CD8-positive, alpha-beta memory T cell (primary cell): ENCODE measurements at regions not wholly inside any gene's neighbourhood (a gene's known extent, or its start where the extent isn't known, plus 50 kb on each side); places are given as distances from the start of the nearest gene placed in this dataset.
"Not testable (repeated sequence)": the region's sequence is repeated elsewhere in the genome, so short reads cannot be mapped to it uniquely, and the experiment has no call there.

Experiments
- CTCF ChIA-PET: fragments of 350-600 bp; sonication (Branson Sonifier 250); formaldehyde crosslinking; loops from one replicate; lab custom pipeline; 2021; ENCODE audit warnings: antibody characterized with exemption; lab: Charles Lee
- POLR2A ChIA-PET: fragments of 350-600 bp; sonication (Branson Sonifier 250); formaldehyde crosslinking; loops from one replicate; lab custom pipeline; 2021; ENCODE audit warnings: antibody characterized with exemption; lab: Charles Lee
- DNase-seq, 5 donors: peaks; one replicate each; pipeline versions ENCODE4 v3.0.0 to v3.0.0-alpha.2; 2020 to 2022; ENCODE audit warnings: mixed read lengths in 1 of 5
- H3K27ac ChIP-seq: one replicate; pipeline ENCODE4 v1.7.0; 2013; ENCODE audit warnings: low read depth, mild to moderate bottlenecking, low read length, moderate library complexity
- H3K27me3 ChIP-seq: 2 replicates; pipeline ENCODE4 v1.7.0; 2013; ENCODE audit warnings: low read length, mild to moderate bottlenecking; ENCODE audit not compliant: insufficient read depth, poor library complexity, severe bottlenecking
- H3K36me3 ChIP-seq: 2 replicates; pipeline ENCODE4 v1.7.0; 2013; ENCODE audit warnings: mild to moderate bottlenecking, low read length, moderate library complexity; ENCODE audit not compliant: insufficient read depth
- H3K4me1 ChIP-seq: 2 replicates; pipeline ENCODE4 v1.7.0; 2013; ENCODE audit warnings: mild to moderate bottlenecking, low read length, moderate library complexity; ENCODE audit not compliant: insufficient read depth
- H3K4me3 ChIP-seq: 2 replicates; pipeline ENCODE4 v1.7.0; 2013; ENCODE audit warnings: mild to moderate bottlenecking, low read length
- H3K9me3 ChIP-seq: 2 replicates; pipeline ENCODE4 v1.7.0; 2013; ENCODE audit warnings: mild to moderate bottlenecking, low read length
- H3K27ac Mint-ChIP-seq, 8 donors: one replicate each; pipeline ENCODE4 v1.8.0; 2020 to 2021; ENCODE audit warnings: mixed read lengths in 8 of 8, mild to moderate bottlenecking in 6 of 8, inconsistent platforms in 3 of 8, moderate library complexity in 3 of 8
- H3K27me3 Mint-ChIP-seq, 2 donors: one replicate each; pipeline ENCODE4 v1.8.0; 2020 to 2021; ENCODE audit warnings: mixed read lengths in 2 of 2, mild to moderate bottlenecking in 1 of 2, moderate library complexity in 1 of 2
- H3K36me3 Mint-ChIP-seq, 3 donors: one replicate each; pipeline ENCODE4 v1.8.0; 2020 to 2021; ENCODE audit warnings: mixed read lengths in 3 of 3, inconsistent platforms in 1 of 3, mild to moderate bottlenecking in 1 of 3
- H3K4me1 Mint-ChIP-seq, 3 donors: one replicate each; pipeline ENCODE4 v1.8.0; 2020 to 2021; ENCODE audit warnings: mixed read lengths in 3 of 3, inconsistent platforms in 1 of 3, mild to moderate bottlenecking in 1 of 3
- H3K4me3 Mint-ChIP-seq, 7 donors: one replicate each; pipeline ENCODE4 v1.8.0; 2020 to 2021; ENCODE audit warnings: mixed read lengths in 7 of 7, mild to moderate bottlenecking in 6 of 7, moderate library complexity in 4 of 7, inconsistent platforms in 2 of 7
- H3K9me3 Mint-ChIP-seq, 5 donors: one replicate each; pipeline ENCODE4 v1.8.0; 2020 to 2022; ENCODE audit warnings: mixed read lengths in 5 of 5, mild to moderate bottlenecking in 3 of 5, moderate library complexity in 2 of 5, inconsistent platforms in 1 of 5

DNA sequence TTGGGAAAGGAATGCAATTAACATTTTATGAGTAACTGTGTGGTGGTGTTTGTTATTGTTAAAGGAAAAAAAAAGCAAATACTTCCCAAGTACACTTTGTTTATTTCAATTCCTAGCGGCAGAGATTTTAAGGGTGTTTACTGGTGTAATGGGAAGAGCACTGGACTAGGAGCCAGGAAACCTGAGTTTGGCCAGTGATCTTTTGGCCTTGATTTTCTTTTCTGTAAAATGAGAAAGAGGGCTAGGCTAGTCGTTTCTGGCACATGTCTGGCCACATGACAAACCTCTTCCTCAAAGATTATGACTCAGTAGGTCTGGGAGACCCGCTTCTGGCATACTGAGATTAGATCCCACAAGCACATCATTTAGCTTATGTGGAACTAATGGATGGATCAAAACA is 428.1 kb upstream of the NOX3 start:
- Histone ChIP-seq H3K36me3 (no peaks in the 10 kb centered on the region), H3K27me3 (no peaks in the 10 kb centered on the region), H3K9me3 (no peaks in the 10 kb centered on the region), H3K4me3 (no peak overlapping the region), H3K4me1 (peaks cover 15% of the 10 kb centered on the region), H3K27ac (no peak overlapping the region)
- peaks cover 0 to 9% (median 0%) of the 10 kb centered on the region in 5 donors for H3K9me3 Mint-ChIP-seq
- H3K36me3 Mint-ChIP-seq: no peaks in the 10 kb centered on the region
- no peaks in the 10 kb centered on the region for H3K27me3 Mint-ChIP-seq
- peaks cover 5 to 16% (median 6%) of the 10 kb centered on the region in 3 donors for H3K4me1 Mint-ChIP-seq
- no peak for DNase-seq
- CTCF ChIA-PET: no interaction called here
- POLR2A ChIA-PET: no interaction called here
- H3K4me3 Mint-ChIP-seq: no peak overlapping the region
- no peak overlapping the region for H3K27ac Mint-ChIP-seq

GRCh38 chr6:155883334-155883731 is 427.7 kb upstream of the NOX3 start:
- Mint-ChIP-seq H3K4me3 (no peak overlapping the region), H3K27ac (no peak overlapping the region), H3K27me3 (no peaks in the 10 kb centered on the region), H3K4me1 (peaks cover 5 to 16% (median 6%) of the 10 kb centered on the region in 3 donors), H3K36me3 (no peaks in the 10 kb centered on the region), H3K9me3 (peaks cover 0 to 9% (median 0%) of the 10 kb centered on the region in 5 donors)
- Histone ChIP-seq H3K27me3 (no peaks in the 10 kb centered on the region), H3K4me1 (peaks cover 15% of the 10 kb centered on the region), H3K36me3 (no peaks in the 10 kb centered on the region), H3K9me3 (no peaks in the 10 kb centered on the region), H3K27ac (no peak overlapping the region), H3K4me3 (no peak overlapping the region)
- ChIA-PET CTCF (no interaction called here), POLR2A (no interaction called here)
- no peak for DNase-seq

GRCh38 chr6:155882527-155883333 is 427.1 kb upstream of the NOX3 start:
- DNase-seq: peak in 1 of 5 donors; percentile 5
- Mint-ChIP-seq H3K27ac (no peak overlapping the region), H3K4me3 (no peak overlapping the region), H3K4me1 (peaks cover 5 to 16% (median 6%) of the 10 kb centered on the region in 3 donors), H3K27me3 (no peaks in the 10 kb centered on the region), H3K36me3 (no peaks in the 10 kb centered on the region), H3K9me3 (peaks cover 0 to 6% (median 1%) of the 10 kb centered on the region in 5 donors)
- ChIA-PET POLR2A (no interaction called here), CTCF (no interaction called here)
- Histone ChIP-seq H3K36me3 (no peaks in the 10 kb centered on the region), H3K27me3 (no peaks in the 10 kb centered on the region), H3K4me1 (peaks cover 15% of the 10 kb centered on the region), H3K9me3 (no peaks in the 10 kb centered on the region), H3K4me3 (no peak overlapping the region), H3K27ac (no peak overlapping the region)

DNA sequence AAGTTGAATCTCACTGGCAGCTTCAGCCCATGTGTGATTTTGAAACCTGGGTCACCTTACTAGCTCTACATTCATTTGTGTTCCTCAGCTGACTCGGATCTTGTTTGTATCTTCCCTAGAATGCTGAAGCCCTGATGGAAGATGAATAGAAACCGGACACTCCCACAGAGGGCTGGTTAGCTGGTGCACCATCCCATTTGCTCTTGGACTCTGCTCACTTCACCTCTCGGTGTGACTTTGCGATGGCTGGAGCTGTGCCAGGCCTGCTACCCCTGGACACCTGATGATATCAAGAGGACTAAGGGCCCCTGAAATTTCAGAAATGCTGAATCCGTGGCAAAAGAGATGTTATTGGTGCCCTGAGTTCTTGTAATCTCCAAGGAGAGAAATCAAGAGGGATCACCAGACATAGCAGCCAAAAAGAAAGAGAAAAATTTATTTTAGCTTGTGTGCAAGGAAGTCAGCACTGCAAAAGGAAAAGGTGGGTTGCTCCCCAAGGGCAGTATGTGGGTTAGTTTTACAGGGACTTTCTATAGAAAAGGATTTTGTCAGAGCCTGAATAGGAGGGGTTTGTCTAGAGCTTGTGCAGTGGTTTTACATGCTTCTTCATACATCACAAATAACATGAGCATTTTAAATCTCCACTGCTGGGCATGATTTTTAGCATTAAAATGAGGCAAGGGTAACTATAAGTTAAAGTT is 426.3 kb upstream of the NOX3 start:
- no peak overlapping the region for H3K27ac ChIP-seq
- CTCF ChIA-PET: no interaction called here
- peaks cover 15% of the 10 kb centered on the region for H3K4me1 ChIP-seq
- Mint-ChIP-seq H3K9me3 (peaks cover 0 to 6% (median 1%) of the 10 kb centered on the region in 5 donors), H3K27me3 (no peaks in the 10 kb centered on the region), H3K4me1 (peaks cover 5 to 16% (median 6%) of the 10 kb centered on the region in 3 donors), H3K36me3 (no peaks in the 10 kb centered on the region), H3K4me3 (no peak overlapping the region), H3K27ac (peak overlapping the region in 2 of 8 donors; percentile 33 to 69)
- H3K36me3 ChIP-seq: no peaks in the 10 kb centered on the region
- H3K9me3 ChIP-seq: no peaks in the 10 kb centered on the region
- DNase-seq: no peak
- POLR2A ChIA-PET: no interaction called here
- H3K4me3 ChIP-seq: no peak overlapping the region
- no peaks in the 10 kb centered on the region for H3K27me3 ChIP-seq

- ChIA-PET CTCF (no interaction called here), POLR2A (no interaction called here)
- no peak overlapping the region for H3K4me3 Mint-ChIP-seq
- Histone ChIP-seq H3K36me3 (no peaks in the 10 kb centered on the region), H3K9me3 (no peaks in the 10 kb centered on the region), H3K27me3 (no peaks in the 10 kb centered on the region), H3K4me3 (no peak overlapping the region), H3K27ac (no peak overlapping the region), H3K4me1 (peaks cover 15% of the 10 kb centered on the region)
- no peak for DNase-seq
- no peak overlapping the region for H3K27ac Mint-ChIP-seq
- H3K9me3 Mint-ChIP-seq: peaks cover 0 to 6% (median 1%) of the 10 kb centered on the region in 5 donors
- no peaks in the 10 kb centered on the region for H3K36me3 Mint-ChIP-seq
- H3K27me3 Mint-ChIP-seq: no peaks in the 10 kb centered on the region
- peaks cover 5 to 16% (median 6%) of the 10 kb centered on the region in 3 donors for H3K4me1 Mint-ChIP-seq
Observed at GRCh38 chr6:155880900-155881299, 425.3 kb upstream of the NOX3 start.

- Histone ChIP-seq H3K4me3 (no peak overlapping the region), H3K4me1 (no peaks in the 10 kb centered on the region), H3K9me3 (no peaks in the 10 kb centered on the region), H3K27ac (no peak overlapping the region), H3K36me3 (no peaks in the 10 kb centered on the region), H3K27me3 (no peaks in the 10 kb centered on the region)
- POLR2A ChIA-PET: no interaction called here
- no peak for DNase-seq
- CTCF ChIA-PET: no interaction called here
- Mint-ChIP-seq H3K27me3 (peaks cover 0 to 3% of the 10 kb centered on the region in 2 donors), H3K4me1 (peaks cover 0 to 4% (median 0%) of the 10 kb centered on the region in 3 donors), H3K4me3 (no peak overlapping the region), H3K9me3 (peaks cover 0 to 9% (median 0%) of the 10 kb centered on the region in 5 donors), H3K36me3 (no peaks in the 10 kb centered on the region), H3K27ac (peak overlapping the region in 1 of 8 donors; percentile 60)
Observed at GRCh38 chr6:155872961-155873360, 417.3 kb upstream of the NOX3 start.

DNA sequence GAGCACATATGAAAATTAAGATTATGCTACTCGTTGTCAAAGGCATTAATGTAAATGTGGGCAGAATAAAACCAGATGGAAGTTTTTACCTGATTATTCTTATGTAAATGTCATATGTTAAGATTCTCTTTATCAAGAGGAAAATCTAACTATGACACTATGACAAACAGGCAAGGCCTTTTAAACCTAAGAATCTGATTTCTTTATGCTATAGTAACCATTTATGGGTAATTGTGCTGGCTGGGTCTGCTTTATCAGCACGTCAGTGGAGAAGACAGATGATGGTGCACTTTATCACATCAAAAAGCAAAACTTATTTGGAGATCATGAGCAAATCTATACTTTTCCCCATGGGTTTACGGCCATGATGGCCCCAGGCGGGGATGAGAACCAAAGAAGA is 412.0 kb upstream of the NOX3 start:
- Histone ChIP-seq H3K4me3 (no peak overlapping the region), H3K4me1 (no peaks in the 10 kb centered on the region), H3K36me3 (no peaks in the 10 kb centered on the region), H3K27me3 (no peaks in the 10 kb centered on the region), H3K27ac (no peak overlapping the region), H3K9me3 (no peaks in the 10 kb centered on the region)
- no peaks in the 10 kb centered on the region for H3K36me3 Mint-ChIP-seq
- H3K4me3 Mint-ChIP-seq: no peak overlapping the region
- no peaks in the 10 kb centered on the region for H3K4me1 Mint-ChIP-seq
- H3K9me3 Mint-ChIP-seq: peaks cover 5 to 19% (median 8%) of the 10 kb centered on the region in 5 donors
- CTCF ChIA-PET: no interaction called here
- no peaks in the 10 kb centered on the region for H3K27me3 Mint-ChIP-seq
- no peak overlapping the region for H3K27ac Mint-ChIP-seq
- POLR2A ChIA-PET: no interaction called here
- DNase-seq: no peak

GRCh38 chr6:155866676-155867390 is 411.2 kb upstream of the NOX3 start:
- CTCF ChIA-PET, H3K4me1 ChIP-seq, POLR2A ChIA-PET, H3K36me3 ChIP-seq, H3K27ac ChIP-seq, H3K27ac Mint-ChIP-seq, H3K36me3 Mint-ChIP-seq, H3K4me3 ChIP-seq, H3K4me3 Mint-ChIP-seq, DNase-seq, H3K27me3 ChIP-seq, H3K27me3 Mint-ChIP-seq, H3K4me1 Mint-ChIP-seq, H3K9me3 ChIP-seq: not testable (repeated sequence)
- H3K9me3 Mint-ChIP-seq: peaks cover 5 to 20% (median 7%) of the 10 kb centered on the region in 5 donors
